Renal pelvis (tissue), 1 donor: ENCODE measurements at regions not wholly inside any gene's neighbourhood (a gene's known extent, or its start where the extent isn't known, plus 50 kb on each side); places are given as distances from the start of the nearest gene placed in this dataset.
"Not testable (repeated sequence)": the region's sequence is repeated elsewhere in the genome, so short reads cannot be mapped to it uniquely, and the experiment has no call there.

Experiments used
- DNase-seq: peaks from one replicate; pipeline ENCODE4 v3.0.0-alpha.2; 2013

DNA sequence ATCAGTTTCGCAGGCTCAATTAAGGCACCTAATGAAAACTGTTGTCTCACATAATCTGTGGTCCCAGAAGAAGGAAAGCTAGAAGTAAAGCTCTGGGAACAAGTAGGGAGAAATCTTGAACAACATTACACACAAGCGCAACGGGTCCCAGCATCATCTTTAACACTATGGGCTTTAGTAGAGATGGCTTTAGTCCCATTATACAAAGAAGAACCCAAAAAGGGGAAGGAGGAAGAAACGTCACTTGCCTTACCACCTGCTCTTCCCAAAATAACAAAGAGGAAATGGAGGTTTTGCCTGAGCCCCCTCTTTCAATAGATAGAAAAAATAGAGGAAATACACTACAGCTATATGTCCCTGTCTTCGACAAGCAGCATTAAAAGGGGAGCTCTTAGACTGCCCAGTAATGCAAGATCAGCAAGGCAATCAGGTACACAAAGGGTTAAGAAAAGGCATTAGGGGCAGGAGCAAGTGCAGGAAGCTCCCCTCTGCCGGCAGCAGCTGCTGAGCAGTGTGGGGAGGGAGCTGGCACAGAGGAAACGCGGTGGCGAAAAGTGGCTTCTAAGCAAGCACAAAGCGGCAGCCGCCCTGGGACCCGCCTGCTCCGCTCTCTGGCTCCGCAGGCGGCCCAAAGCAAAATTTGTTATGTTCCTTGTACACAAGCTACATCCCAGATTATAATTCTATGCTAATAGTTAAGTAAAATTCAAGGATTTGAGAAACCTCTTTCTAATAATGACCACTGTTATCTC, 1218.8 kb downstream of the TMEM121 start:
- DNase-seq, result not testable (repeated sequence)

DNA sequence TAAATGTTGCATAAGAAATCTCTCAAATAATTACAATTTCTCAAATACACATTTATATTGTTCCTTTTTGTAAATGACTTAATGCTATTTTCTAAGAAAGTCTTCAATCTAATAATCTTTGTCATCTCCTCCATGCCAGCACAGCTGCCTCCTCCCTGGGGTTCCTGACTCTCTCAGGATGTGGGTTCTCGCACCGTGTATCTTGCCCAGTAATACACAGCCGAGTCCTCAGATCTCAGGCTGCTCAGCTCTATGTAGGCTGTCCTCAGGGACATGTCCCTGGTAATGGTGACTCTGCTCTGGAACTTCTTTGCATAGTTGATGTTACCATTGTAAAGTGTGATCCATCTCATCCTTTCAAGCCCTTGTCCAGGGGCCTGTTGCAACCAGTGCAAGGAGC, 1223.7 kb downstream of the TMEM121 start:
- DNase-seq, result not testable (repeated sequence)

DNA sequence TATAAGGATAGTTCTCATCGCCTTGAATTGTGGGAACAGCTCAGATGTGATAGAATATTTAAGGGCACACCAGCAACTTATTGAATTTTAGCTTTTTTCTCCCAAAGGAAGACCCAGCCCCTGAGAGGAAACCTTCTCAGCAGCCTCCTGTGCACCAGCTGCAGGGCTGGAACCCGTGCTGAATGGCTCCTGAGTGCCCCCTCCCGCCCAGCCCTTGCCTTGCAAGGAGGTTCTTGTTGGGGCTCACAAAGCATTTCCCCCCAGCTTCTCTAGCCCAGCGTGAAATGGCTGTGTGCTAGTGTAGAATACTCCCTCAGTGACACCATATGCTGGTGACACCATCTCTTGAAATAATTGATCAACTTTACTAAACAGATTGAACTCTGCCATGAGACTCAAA, 1227.4 kb downstream of the TMEM121 start:
- DNase-seq, result not testable (repeated sequence)

DNA sequence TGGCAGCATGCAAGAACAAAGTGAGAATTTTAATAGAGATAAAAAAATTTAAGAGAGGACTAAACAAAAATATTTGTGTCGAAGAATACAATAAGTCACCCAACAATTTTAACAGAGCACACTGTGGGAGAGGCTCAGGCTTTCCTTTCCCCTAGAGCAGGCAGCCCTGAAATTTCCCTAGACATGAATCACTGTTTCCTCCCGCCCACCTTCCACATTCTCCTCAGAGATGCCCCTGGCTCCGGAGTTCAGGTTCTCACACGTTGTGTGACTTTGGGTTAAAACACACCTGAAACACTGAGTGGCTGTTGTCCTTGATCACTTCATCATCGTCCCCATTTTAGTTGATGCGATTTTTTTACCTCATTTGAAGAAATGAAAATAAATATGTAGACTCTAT, 1231.1 kb downstream of the TMEM121 start:
- DNase-seq, result not testable (repeated sequence)

DNA sequence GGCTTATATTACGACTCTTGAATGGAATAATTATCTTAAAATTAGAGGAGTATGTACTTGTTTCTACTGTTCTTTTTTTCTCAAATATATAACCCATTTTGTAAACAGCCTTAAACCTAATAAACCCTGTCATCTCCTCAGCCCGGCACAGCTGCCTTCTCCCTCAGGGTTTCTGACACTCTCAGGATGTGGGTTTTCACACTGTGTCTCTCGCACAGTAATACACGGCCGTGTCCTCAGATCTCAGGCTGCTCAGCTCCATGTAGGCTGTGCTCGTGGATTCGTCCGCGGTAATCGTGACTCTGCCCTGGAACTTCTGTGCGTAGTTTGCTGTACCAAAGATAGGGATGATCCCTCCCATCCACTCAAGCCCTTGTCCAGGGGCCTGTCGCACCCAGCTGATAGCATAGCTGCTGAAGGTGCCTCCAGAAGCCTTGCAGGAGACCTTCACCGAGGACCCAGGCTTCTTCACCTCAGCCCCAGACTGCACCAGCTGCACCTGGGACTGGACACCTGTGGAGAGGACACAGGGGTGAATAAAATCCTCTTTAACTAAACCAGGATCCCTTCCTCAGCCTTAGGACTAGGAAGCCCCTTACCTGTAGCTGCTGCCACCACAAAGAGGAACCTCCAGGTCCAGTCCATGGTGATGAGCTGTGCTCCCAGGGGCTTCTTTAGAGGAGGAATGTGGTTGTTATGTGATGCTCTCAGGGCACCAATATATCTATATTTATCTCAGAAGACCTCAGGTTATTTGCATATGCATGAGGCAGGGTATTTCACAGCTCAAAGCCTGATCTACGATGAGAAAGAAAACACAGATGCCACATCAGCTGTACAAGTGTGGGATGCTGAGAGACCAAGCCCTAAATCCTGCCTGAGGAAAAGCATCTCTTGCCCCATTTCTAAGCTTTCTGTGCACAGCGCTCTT, 1235.8 kb downstream of the TMEM121 start:
- DNase-seq, result not testable (repeated sequence)

DNA sequence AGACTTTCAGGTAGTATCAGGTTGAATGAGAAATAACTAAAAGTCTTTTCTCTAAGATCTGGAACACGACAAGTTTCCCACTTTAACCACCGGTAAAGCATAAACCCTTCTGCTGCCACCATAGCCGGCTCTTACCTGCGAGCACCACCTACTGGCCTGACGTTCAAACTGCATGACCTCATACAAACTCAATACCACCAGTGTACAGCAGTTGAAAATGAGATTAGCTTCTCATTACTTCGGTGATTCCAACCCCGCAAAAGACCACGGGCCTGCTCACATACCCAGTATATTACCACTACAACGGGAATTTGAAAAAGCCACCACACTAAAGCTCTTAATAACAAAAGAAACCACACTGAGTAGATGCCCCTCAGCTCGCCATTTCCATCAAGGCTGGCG, 1238.6 kb downstream of the TMEM121 start:
- not testable (repeated sequence) for DNase-seq

DNA sequence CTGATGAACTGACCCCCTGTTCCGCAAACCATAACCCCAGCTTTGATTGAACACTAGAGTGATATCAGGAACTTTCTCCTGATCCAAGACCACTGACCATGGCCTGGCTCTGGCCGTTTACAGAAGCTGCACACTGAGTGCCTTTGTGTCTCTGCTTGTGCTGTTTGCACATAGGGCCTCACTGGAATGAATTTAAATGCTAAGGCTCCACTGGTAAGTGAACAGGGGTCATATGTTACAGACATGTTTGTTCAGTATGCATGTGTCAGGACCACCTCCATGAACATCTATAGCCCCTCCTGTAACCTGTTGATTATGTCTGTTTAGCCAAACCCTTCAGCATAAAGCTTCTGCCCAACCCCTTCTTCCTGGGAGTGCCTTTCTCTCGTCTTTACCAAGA, 1239.8 kb downstream of the TMEM121 start:
- no peak for DNase-seq

DNA sequence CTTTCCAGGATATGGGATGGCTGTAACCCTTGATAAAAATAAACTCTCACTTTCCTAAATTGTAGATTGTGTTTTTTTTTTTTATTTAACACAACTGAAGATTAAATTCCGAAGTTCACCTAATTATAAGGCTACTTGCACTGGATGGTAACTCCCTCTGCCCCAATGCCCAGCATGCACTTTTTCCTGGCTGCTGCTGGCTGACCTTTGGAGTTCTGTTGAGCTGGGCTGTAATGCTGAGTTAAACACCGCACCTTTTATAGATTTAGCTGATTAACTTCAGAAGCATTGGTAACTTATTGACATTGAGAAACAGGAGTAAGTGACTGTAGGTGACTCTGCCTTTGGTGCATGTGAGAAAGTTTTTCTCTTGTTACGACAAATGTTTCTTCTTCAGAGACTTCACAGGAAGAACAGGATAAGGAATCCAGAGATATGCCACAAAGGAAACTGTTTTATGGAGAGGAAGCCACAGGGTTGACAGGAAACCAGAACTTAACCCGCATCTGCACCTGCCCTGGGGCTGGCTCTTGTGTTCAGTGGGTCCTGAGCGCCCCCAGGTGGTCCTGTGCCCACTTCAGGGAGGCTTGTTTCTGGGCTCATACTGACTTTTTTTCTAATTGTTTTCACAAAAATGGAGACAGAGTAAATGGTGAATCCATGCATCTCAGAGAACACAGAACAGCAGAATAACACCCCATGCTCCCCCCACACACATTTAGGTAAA, 1240.3 kb downstream of the TMEM121 start:
- DNase-seq, result not testable (repeated sequence)

DNA sequence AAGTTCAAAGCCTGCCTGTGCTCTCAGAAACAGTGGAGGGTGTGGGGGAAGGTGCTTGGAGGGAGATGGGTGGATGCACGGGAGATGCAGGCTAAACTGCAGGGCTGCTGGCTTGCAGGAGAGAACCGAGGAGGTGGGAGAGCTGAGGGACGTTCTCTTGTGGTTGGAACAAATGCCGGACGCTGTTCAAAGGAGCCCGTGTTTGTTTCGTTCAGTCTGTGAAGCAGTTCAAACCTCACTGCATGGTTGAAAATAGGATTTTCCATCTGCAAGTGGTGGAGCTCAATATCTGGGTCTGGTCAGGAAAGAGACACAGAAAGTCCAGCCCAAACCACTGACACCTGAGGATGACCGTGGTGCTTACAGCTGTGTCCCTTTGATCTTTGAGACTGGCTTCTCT, 1241.8 kb downstream of the TMEM121 start:
- not testable (repeated sequence) for DNase-seq

DNA sequence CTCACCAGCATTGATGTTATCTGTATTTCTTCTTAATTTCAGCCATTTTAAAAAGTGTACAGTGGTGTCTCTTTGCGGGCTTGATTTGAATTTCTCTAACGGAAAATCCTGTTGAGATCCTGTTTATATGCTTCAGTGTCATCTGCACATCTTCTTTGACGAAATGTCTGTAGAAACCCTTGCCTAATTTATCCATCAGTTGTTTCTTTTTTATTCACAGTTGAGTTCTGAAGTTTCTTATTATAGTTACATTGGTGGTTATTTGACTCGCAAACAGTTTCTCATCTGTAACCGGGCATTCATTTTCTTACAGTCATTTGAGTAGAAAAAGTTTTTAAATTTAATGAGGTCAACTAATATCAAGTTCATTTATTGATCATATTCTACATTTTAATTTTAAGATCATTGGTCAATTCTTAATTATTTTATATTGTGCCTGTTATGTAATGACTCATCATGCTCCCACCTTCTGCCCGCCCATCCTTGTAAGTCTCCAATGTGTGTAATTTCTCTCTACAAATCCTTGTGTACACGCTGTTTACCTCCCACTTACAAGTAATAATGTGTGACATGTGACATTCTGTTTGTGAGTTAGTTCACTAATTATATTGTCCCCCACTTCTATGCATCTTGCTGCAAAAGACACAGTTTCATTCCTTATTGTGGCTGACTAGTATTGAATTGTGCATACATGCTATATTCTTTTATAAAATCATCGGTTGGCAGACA, 1242.8 kb downstream of the TMEM121 start:
- DNase-seq, result not testable (repeated sequence)

DNA sequence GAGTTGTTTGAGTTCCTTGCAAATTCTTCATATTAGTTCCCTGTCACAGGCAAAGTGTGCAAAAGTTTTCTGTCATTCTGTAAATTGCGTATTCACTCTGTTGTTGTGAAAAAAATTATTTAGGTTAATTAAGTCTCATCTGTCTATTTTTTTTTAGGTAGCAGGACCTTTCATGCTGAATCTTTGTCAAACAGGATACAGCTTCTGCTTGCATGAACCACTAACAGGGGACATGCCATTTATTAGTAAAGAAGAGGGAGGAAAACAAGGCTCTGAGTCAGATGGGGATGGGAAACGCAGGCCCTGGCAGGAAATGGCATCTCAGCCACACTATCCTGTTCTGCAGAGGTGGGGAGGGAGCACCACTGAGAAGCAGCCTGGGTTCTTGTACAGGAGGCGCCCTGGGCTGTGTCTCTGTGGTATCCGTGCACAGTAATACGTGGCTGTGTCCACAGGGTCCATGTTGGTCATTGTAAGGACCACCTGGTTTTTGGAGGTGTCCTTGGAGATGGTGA, 1243.8 kb downstream of the TMEM121 start:
- not testable (repeated sequence) for DNase-seq

DNA sequence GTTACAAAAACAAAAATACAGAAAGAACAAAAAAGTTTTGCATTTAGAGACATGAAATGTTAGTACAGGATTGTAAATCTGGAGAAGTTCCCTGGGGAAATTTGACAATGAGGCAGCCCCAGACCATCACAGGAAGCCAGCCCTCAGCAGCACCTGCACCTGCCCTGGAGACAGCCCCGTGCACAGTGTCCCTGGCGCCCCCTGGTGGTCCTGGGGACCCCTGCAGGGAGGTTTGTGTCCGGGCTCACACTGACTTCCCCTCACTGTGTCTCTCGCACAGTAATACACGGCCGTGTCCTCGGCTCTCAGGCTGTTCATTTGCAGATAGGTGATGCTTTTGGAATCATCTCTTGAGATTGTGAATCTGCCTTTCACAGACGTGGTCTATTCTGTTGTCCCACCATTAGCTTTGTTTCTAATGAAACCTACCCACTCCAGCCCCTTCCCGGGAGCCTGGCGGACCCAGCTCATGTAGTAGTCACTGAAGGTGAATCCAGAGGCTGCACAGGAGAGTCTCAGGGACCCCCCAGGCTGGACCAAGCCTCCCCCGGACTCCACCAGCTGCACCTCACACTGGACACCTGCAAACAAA, 1248.6 kb downstream of the TMEM121 start:
- not testable (repeated sequence) for DNase-seq

DNA sequence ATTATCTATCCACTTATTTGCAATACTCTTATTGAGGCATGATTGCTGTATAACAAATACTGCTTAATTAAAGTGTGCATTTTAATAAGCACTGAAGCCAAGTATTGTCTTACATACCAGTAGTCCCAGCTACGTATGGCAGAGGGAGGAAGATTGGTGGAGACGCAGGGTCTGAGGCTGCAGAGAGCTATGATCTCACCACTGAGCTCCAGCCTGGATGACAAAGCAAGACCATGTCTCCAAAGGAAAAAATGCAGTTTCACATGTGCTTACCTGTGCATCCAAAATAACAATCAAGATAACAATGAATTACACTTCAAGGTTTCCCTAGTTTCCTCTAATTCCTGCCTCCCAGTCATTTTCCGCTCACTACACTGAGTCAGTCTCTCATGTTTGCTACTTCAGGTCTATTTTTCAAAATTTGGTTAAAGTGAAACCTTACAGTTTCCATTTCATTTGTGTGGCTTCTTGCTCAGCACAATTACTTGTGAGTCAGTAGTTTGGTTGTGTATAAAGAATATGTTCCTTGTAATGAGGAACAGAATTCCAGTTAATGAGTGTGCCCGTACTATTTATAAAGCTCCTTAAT, 1250.1 kb downstream of the TMEM121 start:
- DNase-seq, result no peak

DNA sequence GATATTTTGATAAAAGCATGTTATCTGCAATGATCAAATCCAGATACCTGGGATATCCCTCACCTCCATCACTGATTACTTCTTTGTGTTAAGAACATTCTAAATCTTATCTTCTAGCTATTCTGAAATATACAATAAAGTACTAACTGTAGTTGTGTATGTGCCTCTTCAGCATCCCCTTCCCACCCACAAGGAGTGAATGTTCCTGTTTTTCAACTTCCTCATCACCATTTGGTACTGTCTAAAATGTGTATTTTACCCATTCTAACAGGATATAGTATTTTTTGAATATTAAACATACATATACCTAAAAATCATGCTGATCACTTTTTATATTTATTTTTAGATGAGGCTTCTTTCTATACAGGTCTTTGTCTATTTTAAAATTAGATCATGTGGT, 1252.6 kb downstream of the TMEM121 start:
- DNase-seq, result no peak

DNA sequence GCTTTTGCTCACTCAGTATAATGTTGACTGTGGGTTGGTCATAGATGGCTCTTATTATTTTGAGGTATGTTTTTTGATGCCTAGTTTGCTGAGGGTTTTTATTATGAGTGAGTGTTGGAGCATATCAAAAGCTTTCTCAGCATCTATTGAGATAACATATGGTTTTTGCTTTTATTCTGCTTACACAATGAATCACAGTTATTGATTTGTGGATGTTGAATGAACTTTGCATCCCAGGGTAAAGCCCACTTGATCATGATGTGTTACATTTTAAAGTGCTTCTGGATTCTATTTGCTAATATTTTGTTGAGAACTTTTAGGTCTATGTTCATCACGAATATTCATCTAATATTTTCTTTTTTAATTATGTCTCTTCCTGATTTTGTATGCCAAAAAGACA, 1260.3 kb downstream of the TMEM121 start:
- no peak for DNase-seq

DNA sequence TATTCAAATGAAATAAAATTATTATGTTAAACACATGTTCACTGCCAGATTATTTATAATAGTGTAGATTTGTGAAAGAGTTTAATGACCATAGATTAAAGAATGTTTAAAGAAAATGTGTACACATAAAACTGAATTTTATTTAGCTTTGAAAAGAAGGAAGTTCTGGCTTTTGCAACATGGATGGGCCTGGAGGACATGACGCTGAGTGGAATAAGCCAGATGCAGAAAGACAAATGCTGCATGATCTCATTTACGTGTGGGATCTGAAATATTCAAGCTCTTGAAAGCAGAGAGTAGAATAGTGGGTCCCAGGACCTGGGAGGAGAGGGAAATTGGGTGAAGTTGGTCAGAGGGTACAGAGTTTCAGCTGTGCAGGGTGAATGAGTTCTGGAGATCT, 1261.2 kb downstream of the TMEM121 start:
- no peak for DNase-seq

DNA sequence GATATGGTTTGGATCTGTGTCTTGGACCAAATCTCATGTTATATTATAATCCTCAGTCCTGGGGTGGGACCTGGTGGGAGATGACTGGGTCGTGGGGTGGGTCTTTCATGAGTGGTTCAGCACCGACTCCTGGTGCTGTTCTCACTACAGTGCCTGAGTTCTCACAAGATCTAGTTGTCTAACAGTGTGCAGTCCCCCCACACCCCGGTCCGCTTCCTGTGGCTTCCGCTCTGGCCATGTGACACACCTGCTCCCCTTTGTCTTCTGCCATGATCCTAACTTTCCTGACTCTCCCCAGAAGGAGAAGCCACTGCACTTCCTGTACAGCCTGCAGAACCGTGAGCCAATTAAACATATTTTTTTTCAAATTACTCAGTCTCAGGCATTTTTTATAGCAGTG, 1262.2 kb downstream of the TMEM121 start:
- DNase-seq, result no peak

DNA sequence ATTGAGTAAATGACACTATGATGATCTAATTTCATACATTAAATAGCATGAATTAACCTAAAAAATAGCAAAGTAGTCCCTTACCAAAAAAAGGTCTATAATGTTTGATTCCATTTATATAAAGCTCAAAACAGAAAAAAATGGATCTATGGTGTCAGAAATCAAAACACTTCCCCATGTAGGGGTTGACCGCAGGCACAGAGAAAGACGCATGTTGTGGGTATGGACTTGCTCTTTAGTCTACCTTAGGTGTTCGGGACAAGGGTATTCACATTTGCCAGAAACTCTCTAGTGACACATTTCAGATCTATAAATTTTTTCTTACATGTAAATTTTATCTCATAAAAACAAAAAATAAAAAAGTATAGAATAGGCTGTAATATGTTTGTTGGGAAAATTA, 1262.9 kb downstream of the TMEM121 start:
- DNase-seq, result no peak

DNA sequence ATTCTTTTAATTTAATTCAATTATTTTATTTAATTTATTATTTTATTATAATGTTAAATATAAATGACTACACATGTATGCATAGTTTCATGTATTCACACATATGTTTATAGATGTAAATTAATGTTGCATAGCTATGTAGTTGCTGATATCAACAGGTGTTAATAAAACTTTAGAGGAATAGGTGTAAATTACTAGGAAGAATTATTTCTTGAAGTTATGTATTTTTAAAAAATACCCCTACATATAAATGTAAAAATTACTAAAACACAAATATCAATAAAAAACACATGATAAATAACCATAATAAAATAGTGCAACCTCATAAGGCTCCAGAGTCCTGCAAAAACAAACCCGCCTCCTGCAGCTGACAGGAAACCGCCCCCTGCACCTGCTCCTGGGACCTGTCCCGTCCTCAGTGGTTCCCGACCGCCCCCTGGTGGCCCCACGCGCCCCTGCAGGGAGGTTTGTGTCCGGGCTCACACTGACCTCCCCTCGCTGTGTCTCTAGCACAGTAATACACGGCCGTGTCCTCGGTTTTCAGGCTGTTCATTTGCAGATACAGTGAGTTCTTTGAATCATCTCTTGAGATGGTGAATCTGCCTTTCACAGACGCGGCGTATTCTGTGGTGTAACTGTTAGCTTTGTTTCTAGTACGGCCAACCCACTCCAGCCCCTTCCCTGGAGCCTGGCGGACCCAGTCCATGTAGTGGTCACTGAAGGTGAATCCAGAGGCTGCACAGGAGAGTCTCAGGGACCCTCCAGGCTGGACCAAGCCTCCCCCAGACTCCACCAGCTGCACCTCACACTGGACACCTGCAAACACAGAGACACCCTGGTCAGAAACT, 1264.0 kb downstream of the TMEM121 start:
- DNase-seq, result no peak

DNA sequence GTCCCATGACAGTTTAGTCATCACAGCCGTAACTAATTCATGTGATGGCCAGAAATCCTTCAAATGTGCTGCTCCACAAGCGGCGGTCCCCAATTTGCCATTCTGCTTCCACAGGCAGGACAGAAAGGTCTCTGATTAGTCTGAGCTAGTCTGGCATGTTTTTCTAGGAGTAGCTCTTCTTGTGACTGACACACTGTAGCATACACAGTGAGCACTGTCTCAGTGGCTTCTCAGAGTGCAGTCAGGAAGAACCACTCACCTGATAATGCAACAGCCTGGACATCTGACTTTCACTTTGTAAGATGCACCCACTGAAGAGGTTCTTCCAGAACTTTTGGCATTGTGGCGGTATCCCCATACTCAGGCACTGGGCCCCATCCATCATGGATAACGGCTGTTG, 1266.2 kb downstream of the TMEM121 start:
- DNase-seq, result no peak
